ENCODE measurements at regions not wholly inside any gene's neighbourhood (a gene's known extent, or its start where the extent isn't known, plus 50 kb on each side); places are given as distances from the start of the nearest gene placed in this dataset.
A peak's percentile ranks its signal among the peaks of the same experiment; 100 is the strongest.
"Not testable (repeated sequence)": the region's sequence is repeated elsewhere in the genome, so short reads cannot be mapped to it uniquely, and the experiment has no call there.

GRCh38 chr5:92554447-92555085 is 1026.5 kb downstream of the NR2F1-AS1 start:
- no peak for DNase-seq

GRCh38 chr5:92553326-92553725 is 1027.7 kb downstream of the NR2F1-AS1 start:
- DNase-seq: no peak

DNA sequence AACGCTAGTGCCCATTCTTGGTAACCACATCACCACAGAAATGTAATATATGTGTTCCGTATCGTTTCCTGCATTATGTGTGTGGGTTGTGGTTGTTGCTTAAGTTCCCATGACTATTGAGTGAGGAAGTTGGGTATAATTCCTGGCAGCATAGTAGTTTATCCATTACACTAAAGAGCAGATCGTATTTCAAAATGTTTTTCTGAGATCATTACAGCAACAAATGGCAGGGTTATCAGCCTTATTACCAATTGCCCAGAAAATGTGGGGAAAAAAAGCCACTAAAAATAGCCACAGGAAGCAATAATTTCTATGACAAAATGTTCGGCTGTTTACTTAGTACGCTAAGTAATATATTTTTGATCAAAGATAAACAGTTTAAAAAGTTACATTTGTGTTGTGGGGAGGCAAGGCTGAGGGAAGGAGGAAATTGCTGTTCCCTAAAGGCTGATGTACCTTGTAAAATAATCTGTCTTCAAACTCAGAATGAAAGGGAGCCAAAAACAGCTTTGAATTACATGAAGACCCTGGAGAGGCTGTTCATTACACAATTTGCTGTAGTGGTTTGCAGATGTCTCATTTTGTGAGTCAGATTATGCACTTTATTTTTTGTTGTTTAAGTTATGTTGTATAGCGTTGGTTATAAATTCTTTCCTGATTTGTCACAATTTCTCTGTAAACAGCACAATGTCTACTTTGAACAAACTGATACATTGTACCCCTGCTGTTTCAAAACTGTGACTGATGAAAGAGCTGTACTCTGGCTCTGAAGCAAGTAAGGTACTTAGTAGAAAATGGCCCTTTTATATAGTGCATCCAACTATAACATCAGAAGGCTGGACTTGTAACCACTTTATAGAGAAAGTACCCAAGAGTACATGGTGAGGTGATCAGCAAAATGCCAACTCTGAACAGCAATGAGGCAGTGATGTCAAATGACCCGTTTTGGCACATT is 1028.5 kb downstream of the NR2F1-AS1 start:
- no peak for DNase-seq

GRCh38 chr5:92548346-92548745 is 1032.7 kb downstream of the NR2F1-AS1 start:
- DNase-seq: no peak

DNA sequence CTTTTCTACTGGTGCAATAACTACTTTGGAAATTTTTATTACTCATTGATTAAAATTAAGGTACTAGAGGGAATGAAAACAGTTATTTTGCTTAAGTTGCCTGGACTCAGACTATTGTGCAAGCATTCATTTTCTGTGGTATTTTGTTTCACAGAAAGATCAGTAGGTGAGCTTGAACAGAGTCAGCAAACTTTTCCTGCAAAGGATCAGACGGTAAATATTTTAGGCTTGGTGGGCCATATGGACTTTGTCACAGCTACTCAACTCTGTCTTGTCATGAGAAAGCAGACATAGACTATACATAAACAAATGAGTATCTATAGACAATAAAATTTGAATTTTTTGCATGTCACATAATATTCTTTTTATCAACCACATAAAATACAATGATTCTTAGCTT is 1036.4 kb downstream of the NR2F1-AS1 start:
- DNase-seq: no peak

DNA sequence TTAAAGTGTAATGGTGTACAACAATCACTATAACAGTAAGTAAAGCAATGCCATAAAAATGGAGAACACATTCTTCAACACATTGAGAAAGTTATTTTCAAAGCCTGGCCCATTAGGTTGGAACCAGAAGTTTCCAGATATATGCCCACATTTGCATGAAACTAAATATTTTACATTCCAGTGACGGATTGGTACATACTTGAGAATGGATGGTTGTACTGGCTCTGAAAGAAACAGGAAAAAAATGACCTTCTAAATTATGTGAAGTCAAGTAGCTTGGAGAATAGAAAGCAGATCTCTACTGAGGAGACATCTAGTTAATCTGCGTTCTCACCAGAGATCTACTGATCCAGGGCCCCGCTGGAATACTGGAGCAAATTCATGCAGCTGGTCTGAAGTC is 1037.0 kb downstream of the NR2F1-AS1 start:
- no peak for DNase-seq

- DNase-seq: no peak
Observed at GRCh38 chr5:92543201-92543600, 1037.8 kb downstream of the NR2F1-AS1 start.

DNA sequence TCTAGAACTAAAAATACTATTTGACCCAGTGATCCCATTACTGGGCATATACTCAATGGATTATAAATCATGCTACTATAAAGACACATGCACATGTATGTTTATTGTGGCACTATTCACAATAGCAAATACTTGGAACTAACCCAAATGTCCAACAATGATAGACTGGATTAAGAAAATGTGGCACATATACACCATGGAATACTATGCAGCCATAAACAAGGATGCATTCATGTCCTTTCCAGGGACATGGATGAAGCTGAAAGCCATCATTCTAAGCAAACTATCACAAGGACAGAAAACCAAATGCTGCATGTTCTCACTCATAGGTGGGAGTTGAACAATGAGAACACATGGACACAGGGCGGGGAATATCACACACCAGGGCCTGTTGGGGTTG is 1039.0 kb downstream of the NR2F1-AS1 start:
- not testable (repeated sequence) for DNase-seq

DNA sequence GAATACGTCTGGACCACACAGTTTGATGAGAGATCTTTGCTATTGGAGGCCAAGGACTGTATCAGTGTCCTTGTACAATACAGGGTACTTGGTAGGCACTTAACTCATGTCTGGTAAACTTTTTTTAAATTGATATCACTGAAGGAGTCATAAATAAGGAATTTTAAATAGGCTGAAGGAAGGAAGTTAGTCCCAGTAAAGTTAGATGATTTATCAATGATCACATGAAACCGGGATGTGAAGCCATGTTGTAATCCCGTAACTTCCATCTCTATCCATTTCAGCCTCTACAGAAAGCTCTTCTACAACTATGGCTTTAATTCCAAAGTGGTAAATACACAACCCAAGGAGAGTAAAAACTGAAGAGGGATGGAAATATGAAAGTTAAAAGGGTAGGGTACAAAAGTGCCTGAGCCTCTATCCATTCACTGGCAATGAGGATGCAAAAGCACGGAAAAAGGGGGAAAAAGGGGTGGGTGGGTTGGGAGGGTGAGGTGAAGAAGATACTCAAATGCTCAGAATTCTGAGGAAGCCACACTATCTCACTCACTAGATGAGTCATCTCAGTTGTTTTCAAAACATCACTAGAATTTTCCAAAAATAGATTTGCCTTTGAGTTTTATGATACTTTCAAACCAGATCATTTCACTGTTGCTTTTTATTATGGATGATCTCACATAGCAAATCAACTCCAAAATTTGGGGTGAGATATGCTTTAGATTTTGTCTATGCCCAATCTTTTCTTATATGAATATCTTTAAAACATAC is 1053.5 kb downstream of the NR2F1-AS1 start:
- DNase-seq: no peak

DNA sequence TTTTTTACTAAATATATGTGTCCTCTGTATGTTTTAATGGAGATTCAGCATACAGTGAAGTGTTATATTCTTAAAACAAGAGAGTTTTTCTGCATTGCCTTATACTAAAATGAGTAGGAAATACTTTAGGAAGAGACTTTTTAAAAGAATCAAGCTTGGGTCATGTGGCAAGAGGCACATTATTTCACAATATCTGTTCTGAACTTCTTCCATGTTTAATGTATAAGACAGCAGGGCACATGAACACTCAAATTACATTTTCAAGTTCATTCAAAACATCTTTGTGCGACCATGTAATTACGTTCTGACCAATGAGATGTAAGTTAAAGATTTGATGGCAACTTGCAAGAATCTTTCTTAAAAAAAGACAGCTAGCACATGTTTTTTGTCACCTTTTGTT is 1055.9 kb downstream of the NR2F1-AS1 start:
- DNase-seq: no peak

DNA sequence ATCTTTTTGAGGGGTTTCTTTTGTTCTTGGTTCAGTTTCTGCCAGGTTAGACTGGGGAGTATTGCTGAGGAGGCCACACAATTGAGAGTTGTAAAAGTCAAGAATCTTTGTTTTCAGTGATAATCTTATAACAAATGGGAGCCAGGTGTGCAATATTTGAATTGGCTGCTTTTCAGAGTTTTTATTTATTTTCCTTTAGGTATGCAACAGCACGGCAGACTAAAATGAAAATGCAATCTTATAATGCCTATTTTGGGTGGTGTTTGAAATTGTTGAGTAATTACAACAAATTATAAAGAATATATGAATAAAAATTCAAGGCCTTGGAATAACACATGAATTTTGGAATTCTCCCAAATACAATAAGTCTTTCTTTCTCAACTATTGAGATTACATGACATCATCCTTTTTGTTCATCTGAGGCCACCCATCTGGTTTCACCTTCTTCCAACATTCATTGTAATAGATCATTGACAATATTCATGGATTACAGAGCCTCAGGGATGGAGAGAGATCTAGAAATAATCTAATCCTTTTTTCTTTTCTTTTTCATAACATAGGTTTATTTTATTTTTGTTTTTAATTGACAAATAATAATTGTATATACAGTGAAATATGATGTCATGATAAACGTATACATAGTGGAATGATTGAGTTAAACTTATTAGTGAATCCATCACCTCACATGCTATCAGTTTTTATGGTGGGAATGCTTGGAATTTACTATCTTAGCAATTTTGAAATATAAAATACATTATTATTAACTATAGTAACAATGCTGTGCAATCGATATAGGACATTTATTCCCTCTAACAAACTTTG is 1061.0 kb downstream of the NR2F1-AS1 start:
- peak; percentile 6 for DNase-seq

DNA sequence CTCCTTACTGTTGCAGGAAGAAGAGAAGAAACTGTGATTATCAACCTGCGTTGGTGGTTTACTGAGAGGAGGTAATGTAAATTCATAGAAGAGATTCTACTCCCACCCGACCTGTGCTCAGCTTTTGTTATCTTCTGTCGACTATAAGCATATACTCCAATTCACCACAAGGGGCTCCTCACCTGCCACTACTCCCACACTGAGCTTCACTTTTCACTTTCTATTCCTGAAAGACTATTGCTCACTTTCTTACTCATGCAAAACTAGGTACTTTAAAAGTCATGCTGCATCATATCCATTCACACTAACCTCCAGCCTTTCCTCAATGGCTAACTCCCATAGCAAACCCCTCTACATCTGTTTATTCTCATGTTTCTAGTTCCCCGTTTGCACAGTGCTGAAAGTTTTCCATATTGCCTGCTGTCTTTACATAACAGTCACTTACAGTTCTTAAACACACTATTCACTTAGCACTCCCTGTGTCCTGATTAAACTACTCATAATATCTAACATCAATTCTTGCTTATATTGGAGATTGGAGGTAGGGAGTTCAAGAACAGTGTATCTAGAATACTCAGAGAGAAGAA is 1062.6 kb downstream of the NR2F1-AS1 start:
- peak; percentile 8 for DNase-seq

- no peak for DNase-seq
Observed at GRCh38 chr5:92514896-92515295, 1066.1 kb downstream of the NR2F1-AS1 start.

GRCh38 chr5:92513067-92513466 is 1068.0 kb downstream of the NR2F1-AS1 start:
- DNase-seq: no peak

DNA sequence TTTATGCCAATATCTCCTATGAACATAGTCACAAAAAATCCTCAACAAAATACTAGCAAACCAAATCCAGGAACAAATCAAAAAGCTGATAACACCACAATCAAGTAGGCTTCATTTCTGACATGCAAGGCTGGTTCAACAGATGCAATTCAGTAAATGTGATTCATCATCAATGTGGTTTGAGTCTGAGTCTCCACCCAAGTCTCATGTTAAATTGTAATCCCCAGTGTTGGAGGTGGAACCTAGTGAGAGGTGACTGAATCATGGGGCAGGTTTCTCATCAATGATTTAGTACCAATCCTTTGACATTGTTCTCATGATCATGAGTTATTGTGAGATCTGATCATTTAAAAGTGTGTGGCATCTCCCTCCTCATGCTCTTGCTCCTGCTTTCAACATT is 1072.7 kb downstream of the NR2F1-AS1 start:
- no peak for DNase-seq

DNA sequence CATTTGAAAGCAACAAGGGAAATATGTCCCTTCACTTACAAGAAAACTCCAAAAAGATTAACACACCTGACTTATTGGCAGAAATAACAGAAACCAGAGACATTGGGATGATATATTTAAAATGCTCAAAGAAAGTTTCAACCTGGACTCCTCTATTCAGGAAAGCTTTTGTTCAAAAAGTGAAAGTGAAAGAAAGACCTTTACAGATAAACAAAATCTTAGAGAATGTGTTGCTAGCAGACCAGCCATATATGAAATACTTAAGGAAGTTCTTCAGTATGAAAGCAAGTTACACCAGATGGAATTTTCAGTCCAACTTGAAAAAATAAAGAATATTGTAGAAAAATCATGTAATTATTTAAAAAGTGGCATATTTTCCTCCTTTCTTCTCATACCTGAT is 1075.1 kb downstream of the NR2F1-AS1 start:
- no peak for DNase-seq

GRCh38 chr5:92505145-92505544 is 1075.9 kb downstream of the NR2F1-AS1 start:
- no peak for DNase-seq

- no peak for DNase-seq
Observed at GRCh38 chr5:92504346-92504745, 1076.7 kb downstream of the NR2F1-AS1 start.

GRCh38 chr5:92500752-92501151 is 1080.3 kb downstream of the NR2F1-AS1 start:
- no peak for DNase-seq

GRCh38 chr5:92496545-92496944 is 1084.5 kb downstream of the NR2F1-AS1 start:
- no peak for DNase-seq

DNA sequence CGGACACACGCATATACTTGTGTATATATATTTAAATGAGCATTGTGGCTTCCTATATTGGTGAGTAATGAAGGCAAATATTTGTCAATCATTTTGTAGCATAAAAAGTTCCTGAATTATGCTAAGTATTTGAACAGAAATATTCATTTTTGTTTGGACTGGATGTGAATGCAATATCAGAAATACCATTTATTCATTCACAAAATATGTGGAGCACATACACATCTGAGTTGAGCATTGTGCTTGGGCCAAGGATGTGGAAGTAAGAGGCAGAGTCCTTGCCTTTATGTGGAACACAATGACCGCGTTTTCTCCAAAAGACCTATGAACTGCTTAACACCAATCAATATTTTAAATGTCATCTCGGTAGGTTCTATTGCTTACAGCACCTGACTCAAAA is 1086.5 kb downstream of the NR2F1-AS1 start:
- DNase-seq: no peak

DNA sequence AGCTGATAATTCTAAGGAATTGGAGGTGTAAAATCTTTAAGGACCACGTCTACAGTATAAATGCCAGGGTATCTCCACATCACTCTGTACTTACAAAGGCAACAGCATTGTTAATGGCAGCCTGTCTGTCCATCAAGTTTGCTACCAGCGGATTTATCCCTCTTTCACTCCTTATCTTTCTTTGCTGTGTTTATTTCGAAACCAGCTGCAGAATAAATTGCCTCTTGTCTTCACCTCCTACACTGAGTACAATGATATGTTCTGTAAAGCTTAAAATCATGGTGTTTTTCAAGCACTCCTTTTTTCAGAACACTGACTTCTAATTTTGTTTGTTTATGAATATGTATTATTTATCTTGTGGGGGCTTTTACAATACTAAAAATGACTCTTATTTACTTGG is 1088.1 kb downstream of the NR2F1-AS1 start:
- no peak for DNase-seq
